ENCODE measurements at regions not wholly inside any gene's neighbourhood (a gene's known extent, or its start where the extent isn't known, plus 50 kb on each side); places are given as distances from the start of the nearest gene placed in this dataset.

GRCh38 chr7:66535414-66536329 is 93.0 kb upstream of the KCTD7 start:
- TF ChIP-seq EZH2 (IDR thresholded peaks at IDR 0.05; ENCODE audit: borderline replicate concordance, insufficient read depth, low read depth, low read length, poor library complexity, severe bottlenecking) (no peak), CTCF (IDR thresholded peaks at IDR 0.05) (no peak)

Measured in B cell (primary cell).